Activated gamma-delta T cell treated with Interleukin-2 at 50 U/mL for 16 hours (primary cell): ENCODE measurements at regions not wholly inside any gene's neighbourhood (a gene's known extent, or its start where the extent isn't known, plus 50 kb on each side); places are given as distances from the start of the nearest gene placed in this dataset.
"Not testable (repeated sequence)": the region's sequence is repeated elsewhere in the genome, so short reads cannot be mapped to it uniquely, and the experiment has no call there.

Experiments
- DNase-seq: peaks from one replicate; pipeline ENCODE4 v3.0.0-alpha.2; 2020

- DNase-seq = no peak
These were observed 134.6 kb upstream of the RANBP3L start for GRCh38 chr5:36436306-36436705.

GRCh38 chr5:36438765-36439561, 137.3 kb upstream of the RANBP3L start:
- no peak for DNase-seq

GRCh38 chr5:36440300-36440699, 138.6 kb upstream of the RANBP3L start:
- DNase-seq = no peak

- DNase-seq = no peak
These were observed 139.6 kb upstream of the RANBP3L start for GRCh38 chr5:36441280-36441679.

- DNase-seq = no peak
These were observed 140.7 kb upstream of the RANBP3L start for GRCh38 chr5:36442352-36442751.

GRCh38 chr5:36442796-36443195, 141.1 kb upstream of the RANBP3L start:
- no peak for DNase-seq

- no peak for DNase-seq
These were observed 142.2 kb upstream of the RANBP3L start for GRCh38 chr5:36443941-36444340.

GRCh38 chr5:36444582-36445418, 143.1 kb upstream of the RANBP3L start:
- DNase-seq = no peak

- DNase-seq = no peak
These were observed 146.1 kb upstream of the RANBP3L start for GRCh38 chr5:36447776-36448175.

- no peak for DNase-seq
These were observed 148.7 kb upstream of the RANBP3L start for GRCh38 chr5:36450229-36451014.

GRCh38 chr5:36452424-36453006, 150.8 kb upstream of the RANBP3L start:
- no peak for DNase-seq

GRCh38 chr5:36457511-36458270, 148.7 kb upstream of the SLC1A3 start:
- no peak for DNase-seq

- no peak for DNase-seq
These were observed 147.7 kb upstream of the SLC1A3 start for GRCh38 chr5:36458746-36459145.

- no peak for DNase-seq
These were observed 146.9 kb upstream of the SLC1A3 start for GRCh38 chr5:36459176-36460135.

GRCh38 chr5:36462295-36463021, 143.9 kb upstream of the SLC1A3 start:
- DNase-seq = no peak

- not testable (repeated sequence) for DNase-seq
These were observed 130.5 kb upstream of the SLC1A3 start for GRCh38 chr5:36475942-36476341.

- no peak for DNase-seq
These were observed 127.6 kb upstream of the SLC1A3 start for GRCh38 chr5:36478646-36479317.

- no peak for DNase-seq
These were observed 124.8 kb upstream of the SLC1A3 start for GRCh38 chr5:36481454-36482120.

- DNase-seq = no peak
These were observed 123.6 kb upstream of the SLC1A3 start for GRCh38 chr5:36482812-36483211.
